Bronchial epithelial cell (primary cell): ENCODE measurements at regions not wholly inside any gene's neighbourhood (a gene's known extent, or its start where the extent isn't known, plus 50 kb on each side); places are given as distances from the start of the nearest gene placed in this dataset.

Experiments used
- DNase-seq: peaks from one replicate; pipeline ENCODE4 v3.0.0-alpha.2; 2010; ENCODE audit warnings: low read depth
- FAIRE-seq: peaks from 2 replicates; lab custom pipeline; 2011; peaks lifted over from hg19 to GRCh38; lab: Jason Lieb, UNC
- H3K27me3 ChIP-seq: 2 replicates; pipeline ENCODE4 v1.5.1; 2011; ENCODE audit warnings: low read length; ENCODE audit not compliant: control insufficient read depth, insufficient read depth
- H3K36me3 ChIP-seq: 2 replicates; pipeline ENCODE4 v1.5.1; 2011; ENCODE audit warnings: low read length; ENCODE audit not compliant: control insufficient read depth, insufficient read depth
- H3K4me3 ChIP-seq: 2 replicates; pipeline ENCODE4 v1.5.1; 2011; ENCODE audit warnings: mild to moderate bottlenecking, low read depth, low read length, control low read depth
- CTCF ChIP-seq: IDR thresholded peaks from 2 replicates; pipeline ENCODE4 v1.5.1; 2011; ENCODE audit warnings: mild to moderate bottlenecking, moderate library complexity, low read length, control low read depth, inconsistent platforms; ENCODE audit not compliant: insufficient read depth, severe bottlenecking

GRCh38 chr2:235170536-235171521, 219.0 kb downstream of the SH3BP4 start:
- no peaks in the 10 kb centered on the region for H3K27me3 ChIP-seq
- no peaks in the 10 kb centered on the region for H3K36me3 ChIP-seq
- no peak overlapping the region for H3K4me3 ChIP-seq
- FAIRE-seq (no peak), DNase-seq (peak; percentile 61)
- peak; percentile 30 for TF ChIP-seq CTCF

- Histone ChIP-seq H3K4me3 (no peak overlapping the region), H3K27me3 (no peaks in the 10 kb centered on the region), H3K36me3 (no peaks in the 10 kb centered on the region)
- no peak for TF ChIP-seq CTCF
- FAIRE-seq (no peak), DNase-seq (peak; percentile 19)
Observed at GRCh38 chr2:235171550-235172031, 219.8 kb downstream of the SH3BP4 start.

- no peak for TF ChIP-seq CTCF
- Histone ChIP-seq H3K36me3 (no peaks in the 10 kb centered on the region), H3K4me3 (no peak overlapping the region), H3K27me3 (peaks cover 2% of the 10 kb centered on the region)
- DNase-seq (no peak), FAIRE-seq (no peak)
Observed at GRCh38 chr2:235180642-235181041, 228.8 kb downstream of the SH3BP4 start.

GRCh38 chr2:235183786-235184185, 232.0 kb downstream of the SH3BP4 start:
- Histone ChIP-seq H3K36me3 (no peaks in the 10 kb centered on the region), H3K27me3 (no peaks in the 10 kb centered on the region), H3K4me3 (no peak overlapping the region)
- TF ChIP-seq CTCF, result no peak
- DNase-seq (no peak), FAIRE-seq (no peak)

GRCh38 chr2:235187806-235188205, 236.0 kb downstream of the SH3BP4 start:
- no peak for TF ChIP-seq CTCF
- no peak for FAIRE-seq
- DNase-seq, result no peak

GRCh38 chr2:235191486-235191885, 239.7 kb downstream of the SH3BP4 start:
- H3K36me3 ChIP-seq, result no peaks in the 10 kb centered on the region
- FAIRE-seq (no peak), DNase-seq (no peak)
- no peak for TF ChIP-seq CTCF
- no peak overlapping the region for H3K4me3 ChIP-seq
- peaks cover 3% of the 10 kb centered on the region for H3K27me3 ChIP-seq

More at GRCh38 chr2:235187806-235188205, 236.0 kb downstream of the SH3BP4 start:
- Histone ChIP-seq H3K4me3 (no peak overlapping the region), H3K27me3 (peaks cover 3% of the 10 kb centered on the region), H3K36me3 (no peaks in the 10 kb centered on the region)
